ENCODE measurements at regions not wholly inside any gene's neighbourhood (a gene's known extent, or its start where the extent isn't known, plus 50 kb on each side); places are given as distances from the start of the nearest gene placed in this dataset.
A peak's percentile ranks its signal among the peaks of the same experiment; 100 is the strongest.

DNA sequence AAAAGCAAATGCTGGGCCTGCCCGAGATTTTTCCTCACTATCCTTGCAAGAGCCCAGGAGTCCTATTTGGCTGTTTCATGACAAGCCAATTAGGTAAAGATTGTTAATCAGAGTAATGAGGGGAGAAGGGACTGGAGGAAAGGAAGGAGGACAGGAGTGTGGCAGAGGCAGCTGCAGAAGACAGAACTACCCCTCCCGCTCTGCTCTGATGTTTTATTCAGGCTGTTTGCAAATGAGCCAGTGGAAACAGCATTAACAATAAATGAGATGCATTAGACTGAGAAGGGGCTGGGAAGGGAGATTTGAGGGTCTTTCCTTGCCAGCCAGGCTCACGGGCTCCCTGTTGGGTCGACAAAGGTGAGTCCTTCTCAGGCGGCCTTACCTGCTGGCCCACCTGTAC lies 421.0 kb upstream of the CCDC196 start:
- no peak for DNase-seq

DNA sequence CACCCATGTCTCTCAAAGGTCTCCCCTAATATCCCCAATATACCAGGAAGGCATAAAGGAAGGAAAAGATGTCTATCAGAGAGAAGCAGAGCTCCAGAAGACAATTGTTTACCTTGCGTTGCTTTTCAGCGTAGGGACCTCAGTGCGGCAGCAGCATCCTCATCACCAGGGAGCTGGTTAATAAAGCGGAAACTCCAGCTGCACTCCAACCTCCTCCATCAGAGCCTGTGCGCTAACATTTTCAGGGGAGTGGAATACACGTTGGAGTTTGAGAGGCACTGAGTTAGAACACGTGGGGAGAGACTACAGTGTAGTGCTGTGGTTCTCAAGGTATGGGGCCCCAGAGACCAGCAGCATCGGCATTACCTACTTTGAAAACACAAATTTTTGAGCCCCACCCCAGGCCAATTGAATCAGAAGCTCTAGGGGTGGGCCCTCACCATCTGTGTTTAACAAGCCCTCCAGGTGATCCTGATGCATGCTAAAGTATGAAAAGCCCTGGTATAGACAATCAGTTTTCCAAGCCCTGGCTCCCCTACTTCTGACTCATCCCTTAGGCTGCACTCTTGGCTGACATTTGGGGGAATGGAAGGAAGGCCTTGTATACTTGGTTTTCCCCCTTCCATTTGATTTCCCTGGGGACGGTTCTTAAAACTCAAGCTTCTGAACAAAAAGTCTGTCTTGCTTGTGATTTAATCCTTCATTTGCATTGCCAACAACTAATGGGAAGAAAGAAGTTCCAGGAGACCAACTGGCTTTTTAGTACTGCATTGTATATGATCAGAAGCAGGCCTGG lies 419.0 kb upstream of the CCDC196 start:
- DNase-seq = no peak

DNA sequence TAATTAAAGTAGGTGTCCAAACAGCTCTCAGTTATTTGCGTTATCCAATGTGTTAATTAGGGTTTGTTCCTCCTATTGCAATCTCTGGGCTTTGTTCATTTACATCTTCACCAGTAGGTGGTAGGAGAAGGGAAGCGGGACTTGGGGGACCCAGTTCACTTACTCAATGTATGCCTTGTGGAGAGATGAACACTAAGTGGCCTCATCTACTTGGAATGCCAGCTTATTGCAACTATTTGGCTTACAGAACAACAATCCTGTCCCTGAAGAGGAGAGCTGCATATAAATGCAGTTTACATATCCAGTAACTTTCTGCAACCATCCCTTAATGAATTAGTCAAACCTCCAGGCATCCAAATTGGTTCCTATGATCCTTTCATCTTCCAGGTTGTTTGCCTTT lies 417.1 kb upstream of the CCDC196 start:
- DNase-seq = no peak

DNA sequence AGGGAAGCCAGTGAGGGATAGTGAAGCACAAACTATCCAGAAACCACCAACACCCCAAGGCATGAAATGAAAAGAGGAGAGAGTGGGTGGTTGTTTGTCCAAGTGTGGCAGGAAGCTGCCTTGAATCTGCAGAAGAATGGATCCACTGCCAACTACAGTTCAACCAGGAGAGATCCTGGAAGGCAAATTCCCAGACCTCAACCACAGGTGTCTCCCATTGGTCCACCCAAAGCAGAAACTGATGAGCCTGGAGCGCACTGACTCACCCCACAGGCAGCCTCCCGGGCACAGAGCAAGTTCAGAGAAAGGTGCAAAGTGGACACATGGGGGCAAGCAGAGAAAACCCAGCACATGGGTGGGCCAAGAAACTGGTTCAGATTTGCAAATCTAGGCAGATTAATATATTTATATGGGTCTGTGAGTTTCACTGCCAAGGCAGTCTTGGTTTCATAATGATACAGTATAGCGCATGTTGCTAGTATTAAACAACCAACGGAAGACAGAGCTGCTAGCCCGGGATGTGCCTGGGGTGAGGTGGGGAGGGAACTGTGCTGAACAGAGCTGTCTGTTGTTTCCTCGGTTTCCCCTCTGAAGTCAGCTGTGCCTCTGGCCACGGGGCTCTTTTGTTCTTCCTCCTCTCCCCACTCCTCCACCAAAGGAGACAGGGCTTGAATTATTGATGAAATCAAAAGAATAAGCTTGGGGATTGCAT lies 416.2 kb upstream of the CCDC196 start:
- peak in 6 of 58 donors; percentile 2 to 18 (median 11) for DNase-seq

DNA sequence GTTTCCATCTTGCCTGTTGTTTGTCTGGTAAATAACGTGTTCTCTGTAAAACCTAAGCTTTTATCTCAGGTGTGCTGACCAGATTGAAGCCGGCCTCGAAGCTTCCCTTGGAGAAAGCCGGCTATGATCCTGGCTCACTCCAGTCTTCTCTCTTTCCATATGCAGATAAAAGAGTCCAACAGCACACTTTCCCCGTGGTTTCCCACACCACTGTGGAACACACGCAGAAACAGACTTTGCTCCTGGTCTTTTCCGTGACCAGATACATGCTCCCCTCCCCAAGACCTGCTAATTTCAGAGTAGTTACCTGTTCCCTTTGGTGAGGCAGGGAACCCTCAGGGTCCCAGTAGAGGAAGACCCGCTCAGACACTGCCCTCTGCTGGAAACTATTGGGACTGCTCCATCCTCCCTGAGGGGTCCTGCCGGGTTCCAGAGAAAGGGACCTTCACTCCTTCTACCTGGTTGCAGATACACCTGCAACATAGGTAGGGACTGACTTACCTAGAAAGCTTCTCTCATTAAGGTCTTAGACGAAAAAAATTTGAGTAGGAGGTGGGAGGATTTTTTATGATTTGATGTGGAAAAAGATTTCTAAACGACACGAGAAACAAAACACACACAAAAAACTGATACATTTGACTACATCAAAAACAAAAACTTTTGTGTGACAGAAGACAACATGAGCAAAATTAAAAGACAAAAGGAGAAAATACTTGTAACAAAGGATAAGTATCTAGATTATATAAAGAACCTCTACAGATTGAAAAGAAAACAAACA lies 415.4 kb upstream of the CCDC196 start:
- peak in 23 of 58 donors; percentile 2 to 32 (median 11) for DNase-seq

DNA sequence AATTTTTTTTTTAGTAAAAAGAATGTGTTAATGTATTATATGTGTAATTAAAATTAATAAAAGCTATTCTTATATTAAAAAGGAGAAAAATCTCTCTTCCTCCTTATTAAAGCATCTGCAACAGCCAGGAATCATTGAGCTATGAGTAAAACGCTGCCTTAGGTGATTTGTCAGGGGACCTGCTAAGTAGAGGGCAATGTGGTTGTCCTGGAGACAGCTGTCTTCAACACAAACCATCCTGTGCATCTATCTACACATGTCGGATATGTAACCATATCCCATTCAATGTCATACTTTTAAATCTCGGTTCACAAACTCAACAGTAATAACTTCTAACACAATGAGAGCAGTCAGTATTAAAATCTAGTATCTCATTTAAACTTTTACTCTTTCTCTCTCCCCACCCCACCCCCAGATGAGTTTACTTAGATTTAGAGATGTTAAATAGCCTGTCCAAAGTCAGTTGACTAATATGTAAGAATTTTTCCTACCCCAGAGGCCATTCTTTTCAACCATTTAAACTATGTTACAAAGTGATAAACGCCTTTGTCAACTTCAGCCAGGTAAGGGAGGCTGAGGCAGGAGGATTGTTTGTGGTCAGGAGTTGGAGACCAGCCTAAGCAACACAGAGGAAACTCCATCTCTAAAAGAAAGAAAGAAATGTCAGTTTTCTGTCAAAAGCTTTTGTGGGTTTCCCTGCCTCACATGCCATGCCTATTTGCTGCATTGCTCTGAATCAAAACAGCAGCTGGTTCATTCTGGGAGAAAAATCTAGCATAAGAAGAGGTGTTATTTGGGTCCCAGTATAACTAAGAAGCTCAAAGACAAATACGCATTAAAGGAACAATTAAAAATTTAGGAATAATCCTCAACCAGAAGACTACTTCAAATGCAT lies 413.7 kb upstream of the CCDC196 start:
- DNase-seq = no peak

DNA sequence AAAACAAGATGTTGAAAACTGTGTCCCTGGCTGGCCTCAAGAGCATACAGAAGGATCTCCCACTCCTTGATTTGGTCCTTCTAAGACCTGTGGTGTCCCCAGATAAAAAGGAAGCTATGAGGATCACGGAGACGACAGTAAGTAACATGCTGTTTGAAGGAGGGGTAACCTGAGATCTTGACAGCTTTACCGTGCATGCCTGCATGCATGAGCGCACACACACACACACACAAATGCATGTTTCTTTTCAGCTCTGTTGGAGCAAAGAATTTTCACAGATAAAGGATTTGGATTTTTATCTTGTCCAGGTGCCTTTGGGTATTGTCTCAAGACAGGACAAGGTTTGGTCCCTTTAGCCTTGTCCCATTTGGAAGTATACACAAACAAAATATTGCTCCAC lies 411.6 kb upstream of the CCDC196 start:
- DNase-seq = no peak

DNA sequence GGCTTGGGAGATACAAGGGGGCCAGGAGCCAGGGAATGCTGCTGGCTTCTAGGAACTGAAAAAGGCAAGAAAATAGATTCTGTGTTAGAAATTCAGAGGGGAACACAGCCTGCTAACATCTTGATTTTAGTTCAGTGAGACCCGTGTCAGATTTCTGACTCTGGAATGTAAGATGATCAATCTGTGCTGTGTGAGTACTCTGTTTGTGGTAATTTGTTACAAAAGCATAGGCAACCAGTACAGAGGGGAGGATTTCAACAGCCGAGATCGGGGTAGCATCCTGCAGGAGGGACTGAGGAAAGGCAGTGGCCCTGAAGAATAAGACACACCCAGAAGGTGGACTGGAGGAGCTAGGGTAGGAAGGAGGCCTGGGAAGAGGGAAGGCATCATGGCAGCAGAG lies 410.0 kb upstream of the CCDC196 start:
- no peak for DNase-seq

DNA sequence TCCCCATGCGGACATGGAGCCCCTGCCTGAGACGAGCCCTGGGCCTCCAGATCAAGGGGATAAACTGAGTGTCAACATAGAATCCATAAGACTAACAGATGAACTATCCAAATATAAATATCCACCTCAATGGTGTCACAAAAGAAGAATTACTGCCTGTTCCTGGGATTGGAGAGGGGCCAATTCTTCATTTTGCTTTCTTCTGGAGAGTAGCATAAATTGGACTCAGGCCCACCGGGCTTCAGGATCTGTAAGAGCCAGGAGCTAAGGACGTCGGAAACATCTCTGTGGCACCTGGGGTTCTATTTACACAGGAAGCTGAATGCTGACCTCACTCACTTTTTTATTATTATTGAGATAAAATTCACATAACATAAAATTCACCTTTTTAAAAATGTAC lies 408.2 kb upstream of the CCDC196 start:
- DNase-seq = no peak

DNA sequence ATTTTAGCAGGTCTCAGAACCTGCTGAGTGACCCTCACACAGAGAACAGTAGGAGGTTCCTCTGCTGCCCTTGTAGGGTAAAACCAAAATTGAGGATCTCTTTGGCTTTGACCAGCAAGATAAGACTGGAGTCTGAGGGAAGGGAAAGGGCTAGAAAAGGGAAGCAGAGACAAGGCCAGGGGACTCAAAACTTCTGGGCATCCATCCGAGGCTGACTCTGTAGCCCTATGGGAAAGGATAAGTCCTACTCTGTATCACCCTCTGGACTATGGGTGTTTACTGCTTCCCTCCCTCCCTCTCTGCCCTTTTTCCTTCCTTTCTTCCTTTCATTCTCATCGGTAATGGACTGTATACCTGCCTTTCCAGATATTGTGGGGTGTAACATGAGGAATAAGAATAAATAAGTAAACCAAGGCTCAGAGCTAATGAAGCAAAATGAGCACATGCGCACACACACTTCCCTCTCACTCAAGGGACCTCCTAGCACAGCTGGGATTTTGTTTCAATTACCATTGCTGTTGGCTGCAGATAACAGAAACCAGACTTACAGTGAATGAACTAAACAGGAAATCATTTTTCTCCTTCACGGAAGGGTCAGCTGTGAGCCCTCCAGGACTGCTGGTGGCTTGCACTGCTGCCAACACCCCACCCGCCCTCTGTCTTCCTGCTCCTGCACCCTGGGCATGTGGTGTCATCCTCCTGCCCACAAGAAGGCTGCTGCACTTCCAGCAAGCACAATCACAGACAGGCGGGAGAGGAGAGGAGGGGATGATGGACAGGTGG lies 404.4 kb upstream of the CCDC196 start:
- DNase-seq = no peak

DNA sequence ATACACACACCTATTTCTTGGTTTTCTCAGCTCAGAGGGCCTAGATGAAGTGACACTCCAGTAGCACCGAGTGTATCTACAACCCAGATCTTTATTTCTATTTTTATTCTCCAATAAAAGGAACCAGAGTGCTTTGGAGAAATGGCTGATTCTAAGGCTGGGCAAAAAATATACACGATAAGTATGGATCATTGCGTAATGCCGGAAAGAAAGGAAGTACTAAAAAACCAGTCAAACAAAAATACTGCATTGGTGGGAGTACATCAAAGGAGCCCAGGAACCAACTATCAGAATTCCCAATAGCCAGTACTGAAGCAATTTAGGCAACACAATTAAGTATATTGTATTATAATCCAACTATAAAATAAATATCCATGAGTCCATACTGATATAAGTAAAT lies 400.9 kb upstream of the CCDC196 start:
- no peak for DNase-seq

DNA sequence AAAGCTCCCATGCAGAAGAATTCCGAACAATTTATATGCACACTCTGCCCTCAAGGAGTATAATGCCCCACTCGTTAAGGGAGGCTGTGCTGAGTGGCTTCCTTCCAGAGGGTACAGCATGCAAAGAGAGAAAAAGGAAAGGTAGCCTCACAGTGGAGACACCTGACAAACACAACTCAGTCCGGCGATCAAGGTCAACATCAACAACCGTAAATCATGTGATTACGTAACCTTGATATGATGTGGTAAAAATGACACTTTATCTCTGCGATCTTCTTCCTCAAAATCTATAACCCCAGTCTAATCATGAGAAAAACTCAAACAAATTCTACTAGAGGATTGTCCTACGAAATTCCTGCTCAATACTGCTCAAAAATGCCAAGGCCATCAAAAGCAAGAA lies 400.5 kb upstream of the CCDC196 start:
- DNase-seq = no peak

DNA sequence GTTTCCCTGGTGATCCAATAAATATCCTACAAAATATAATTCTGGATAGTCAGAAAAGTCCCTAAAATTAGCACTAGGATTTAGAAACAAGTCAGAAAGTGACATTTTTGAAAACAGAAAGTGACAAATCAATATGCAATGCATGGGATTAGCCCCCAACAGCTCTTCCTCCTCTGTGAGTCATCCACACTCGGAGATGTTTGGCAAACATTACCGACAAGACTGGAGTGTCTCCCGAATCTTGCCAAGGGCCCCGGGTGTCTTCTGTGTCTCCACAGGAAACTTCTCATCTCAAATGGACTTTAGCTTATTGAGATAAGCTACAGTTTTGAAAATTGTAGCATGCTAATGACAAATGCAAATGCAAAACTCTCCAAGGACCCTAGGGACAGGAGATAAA lies 398.9 kb upstream of the CCDC196 start:
- DNase-seq = no peak

DNA sequence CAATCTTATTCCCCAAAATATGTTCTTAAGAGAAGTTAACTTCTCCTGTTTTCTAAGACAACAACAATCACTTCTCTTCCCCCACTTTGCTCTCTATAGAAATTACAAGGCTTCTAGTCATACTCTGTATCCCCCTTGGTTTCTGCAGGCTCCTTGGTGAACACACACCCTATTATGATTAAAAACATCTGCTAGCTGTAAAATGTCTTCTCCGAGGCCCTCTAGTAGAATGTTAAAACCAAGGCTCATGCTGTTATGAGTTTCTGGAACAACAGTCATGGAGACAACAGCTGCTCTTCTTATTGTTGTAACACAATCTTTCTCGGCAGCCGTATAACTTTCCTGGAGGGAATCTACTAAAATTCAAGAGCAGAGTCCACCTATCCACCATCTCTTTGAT lies 397.5 kb upstream of the CCDC196 start:
- no peak for DNase-seq

DNA sequence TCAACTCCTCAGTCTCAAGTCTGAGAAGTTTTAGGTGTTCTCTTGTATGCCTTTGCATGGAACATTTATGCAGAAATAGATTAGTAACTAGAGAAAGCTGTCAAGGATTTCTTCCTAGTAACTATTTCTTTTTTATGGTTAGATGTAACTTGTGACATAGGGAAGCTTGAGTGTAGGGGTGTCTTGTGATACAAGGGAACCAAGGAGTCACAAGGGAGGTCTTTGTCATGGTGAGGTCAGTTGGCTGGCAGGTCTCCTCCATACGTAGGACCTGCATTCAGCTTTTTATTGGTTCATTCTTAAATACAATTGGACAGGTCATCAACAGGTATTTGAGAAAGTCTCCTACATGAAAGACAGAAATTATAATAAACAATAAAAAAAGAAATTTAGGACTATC lies 394.0 kb upstream of the CCDC196 start:
- DNase-seq = no peak

DNA sequence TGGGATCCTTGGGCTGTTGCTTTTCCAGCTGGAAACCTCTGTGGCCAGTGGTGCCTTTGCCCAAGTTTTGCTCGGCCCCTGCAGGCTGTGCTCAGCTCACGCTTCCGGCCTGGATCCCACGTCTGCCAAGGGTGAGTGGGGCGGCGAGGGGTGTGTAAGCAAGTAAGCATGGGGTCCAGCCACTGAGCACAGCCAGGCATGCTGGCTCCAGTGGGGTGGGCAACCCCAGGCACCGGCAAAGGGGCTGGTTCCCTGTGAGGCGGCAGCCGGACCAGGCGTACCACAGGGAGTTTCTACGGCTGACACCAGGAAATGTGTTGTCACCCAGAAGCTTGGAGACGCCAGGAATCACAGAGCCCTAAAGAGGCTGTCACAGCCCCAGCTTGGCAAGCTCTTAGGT lies 393.4 kb upstream of the CCDC196 start:
- DNase-seq = no peak

DNA sequence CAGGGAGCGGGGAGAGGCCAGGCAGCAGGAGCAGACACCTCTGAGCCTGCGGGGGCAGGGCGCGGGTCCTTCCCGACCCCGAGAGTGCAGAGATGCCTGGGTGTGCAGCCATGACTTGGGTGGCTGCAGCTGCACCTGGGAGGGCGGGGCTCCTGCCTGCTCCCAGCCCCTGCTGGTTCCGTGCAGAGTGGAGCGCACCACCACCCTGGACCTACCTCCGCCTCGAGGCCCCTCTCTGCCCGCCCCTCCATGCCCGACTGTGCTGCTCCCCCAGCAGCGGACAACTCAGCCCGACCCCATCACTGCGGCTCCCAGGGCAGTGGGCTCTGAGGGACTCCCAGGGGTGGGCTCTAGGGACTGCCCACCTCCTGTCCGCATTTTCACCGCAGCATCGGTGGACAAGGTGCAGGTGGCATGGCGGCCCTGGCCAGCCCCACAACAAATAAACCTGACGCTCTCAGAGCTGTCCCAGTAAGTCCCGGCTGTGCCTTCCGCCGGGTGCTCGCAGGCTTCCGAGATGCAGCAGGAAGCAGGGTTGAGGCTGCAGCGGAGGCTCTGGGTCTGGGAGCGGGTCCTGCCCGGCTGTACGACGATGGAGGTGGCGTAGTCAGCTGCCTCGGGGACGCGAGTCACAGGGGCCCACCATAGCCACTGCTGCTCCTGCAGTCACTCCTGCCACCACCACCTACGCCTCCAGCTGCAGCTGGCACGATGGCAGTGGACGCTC lies 392.0 kb upstream of the CCDC196 start:
- DNase-seq = no peak

DNA sequence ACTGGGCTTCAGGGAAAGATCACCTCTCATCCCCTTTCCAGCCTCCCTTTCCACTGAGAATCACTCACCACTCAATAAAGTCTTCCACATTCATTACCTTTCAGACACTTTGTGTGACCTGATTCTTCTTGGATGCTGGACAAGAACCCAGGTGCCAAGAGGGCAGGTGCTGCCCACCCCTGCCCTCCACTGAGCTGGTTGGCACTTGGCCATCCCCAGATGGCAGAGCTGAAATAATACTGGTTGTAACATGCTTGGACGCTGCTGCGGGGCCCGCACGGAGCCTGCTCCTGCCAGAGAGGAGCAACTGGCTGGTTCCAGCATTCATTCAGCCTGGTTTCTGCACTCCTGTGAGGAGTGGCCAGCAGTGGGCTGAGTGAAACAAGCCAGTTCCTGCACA lies 386.7 kb upstream of the CCDC196 start:
- DNase-seq = peak in 1 of 58 donors; percentile 2

DNA sequence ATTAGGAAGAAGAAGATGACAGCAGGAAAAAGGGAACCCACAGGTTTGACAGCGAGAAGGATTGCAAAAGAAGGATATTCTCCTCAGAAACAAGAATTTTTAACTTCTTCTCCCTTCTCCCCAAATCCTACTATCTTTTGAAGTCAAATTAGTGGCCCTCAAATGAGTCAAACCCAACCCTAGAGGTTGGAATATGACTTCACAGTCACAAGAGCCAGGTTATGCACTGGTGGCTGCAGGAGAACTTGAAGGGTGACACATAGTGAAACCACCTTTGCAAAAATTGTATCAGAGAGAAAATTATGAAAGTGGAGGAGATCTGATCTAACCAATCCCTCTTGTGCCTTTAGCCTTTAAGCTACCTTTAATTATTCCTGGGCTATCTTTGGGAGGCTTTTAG lies 386.2 kb upstream of the CCDC196 start:
- DNase-seq = no peak

DNA sequence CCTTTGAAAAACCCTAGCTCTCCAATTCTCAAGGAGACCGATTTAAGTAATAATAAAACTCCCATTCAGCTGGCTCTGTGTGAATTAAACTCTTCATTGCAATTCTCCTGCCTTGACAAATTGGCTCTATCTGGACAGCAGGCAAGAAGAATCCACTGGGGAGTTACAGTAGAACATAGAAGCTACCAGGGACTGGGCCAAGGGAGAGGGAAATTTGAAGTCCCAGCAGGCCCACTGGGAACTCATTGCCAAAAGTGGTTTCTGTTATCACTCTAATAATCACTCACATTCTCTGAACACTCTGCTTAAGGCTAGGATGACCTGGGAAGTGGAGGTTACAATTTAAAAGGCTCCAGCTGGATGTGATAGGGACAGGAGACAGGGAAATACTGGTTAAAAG lies 384.5 kb upstream of the CCDC196 start:
- no peak for DNase-seq

Measured in anterior cingulate cortex (tissue), 58 donors.